H1 (cell line): ENCODE measurements at regions not wholly inside any gene's neighbourhood (a gene's known extent, or its start where the extent isn't known, plus 50 kb on each side); places are given as distances from the start of the nearest gene placed in this dataset.

Experiments
- EZH2 ChIP-seq: fragments of 200-600 bp; sonication (generic); IDR thresholded peaks from 2 replicates; pipeline ENCODE4 v1.7.1; 2012; ENCODE audit warnings: low read depth, mild to moderate bottlenecking, moderate library complexity, low read length, inconsistent platforms; ENCODE audit not compliant: severe bottlenecking
- HDAC2 ChIP-seq, 2 experiments: fragments of 300-600 bp in 1 of 2; sonication (generic) in 1 of 2; IDR thresholded peaks; 2 replicates each; pipeline ENCODE4 v1.6.1; 2011 to 2012; ENCODE audit warnings: low read depth in 2 of 2, low read length in 2 of 2, mild to moderate bottlenecking in 2 of 2, moderate library complexity in 2 of 2, borderline replicate concordance in 1 of 2, inconsistent platforms in 1 of 2
- HDAC6 ChIP-seq: IDR thresholded peaks from one replicate; pipeline ENCODE4 v1.7.1; 2012; ENCODE audit warnings: low read depth, mild to moderate bottlenecking, inconsistent platforms, low read length, moderate library complexity
- POLR2A ChIP-seq, 2 experiments: IDR thresholded peaks; 1 replicate in 1 of 2; 2 replicates in 1 of 2; pipeline ENCODE4 v1.6.1; 2011; ENCODE audit warnings: low read depth in 2 of 2, low read length in 2 of 2, mild to moderate bottlenecking in 2 of 2; ENCODE audit errors: control extremely low read depth in 1 of 2
- SIRT6 ChIP-seq: IDR thresholded peaks from one replicate; pipeline ENCODE4 v1.7.1; 2012; ENCODE audit warnings: low read length, inconsistent platforms
- TAF1 ChIP-seq: IDR thresholded peaks from 2 replicates; pipeline ENCODE4 v1.6.1; 2011; ENCODE audit warnings: mild to moderate bottlenecking, low read depth, low read length
- TF ChIP-seq, protein P1 (sequence below), 3 experiments: IDR thresholded peaks; 1 replicate in 2 of 3; 2 replicates in 1 of 3; pipeline versions ENCODE4 v1.5.1 to v1.6.1; 2011; ENCODE audit warnings: low read length in 3 of 3, mild to moderate bottlenecking in 3 of 3, inconsistent platforms in 2 of 3, low read depth in 1 of 3, moderate library complexity in 1 of 3; ENCODE audit not compliant: insufficient read depth in 1 of 3; ENCODE audit errors: control extremely low read depth in 1 of 3

DNA sequence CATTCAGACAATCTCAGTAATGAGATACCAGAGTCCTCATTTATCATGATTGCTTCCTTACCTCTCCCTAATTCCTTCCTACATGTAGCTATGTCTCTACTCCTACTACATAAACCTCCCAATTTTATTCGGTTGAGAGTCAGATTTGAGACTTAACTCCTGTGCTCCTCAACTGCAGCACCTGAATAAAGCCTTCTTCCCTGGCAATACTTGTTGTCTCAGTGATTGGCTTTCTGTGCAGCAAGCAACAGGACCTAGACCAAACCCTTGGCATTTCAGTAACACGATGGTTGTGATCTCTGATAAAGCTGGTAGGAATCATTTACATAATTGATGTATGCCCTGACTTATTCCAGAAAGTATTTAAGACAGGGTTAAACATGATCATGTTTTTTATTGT, 106.7 kb upstream of the NANOGP8 start:
- no peak for TF ChIP-seq POLR2A (IDR thresholded peaks at IDR 0.05; ENCODE audit: control extremely low read depth in 1 of 2, low read depth in 2 of 2, low read length in 2 of 2)
- no peak for TF ChIP-seq SIRT6
- TF ChIP-seq, protein P1, sequence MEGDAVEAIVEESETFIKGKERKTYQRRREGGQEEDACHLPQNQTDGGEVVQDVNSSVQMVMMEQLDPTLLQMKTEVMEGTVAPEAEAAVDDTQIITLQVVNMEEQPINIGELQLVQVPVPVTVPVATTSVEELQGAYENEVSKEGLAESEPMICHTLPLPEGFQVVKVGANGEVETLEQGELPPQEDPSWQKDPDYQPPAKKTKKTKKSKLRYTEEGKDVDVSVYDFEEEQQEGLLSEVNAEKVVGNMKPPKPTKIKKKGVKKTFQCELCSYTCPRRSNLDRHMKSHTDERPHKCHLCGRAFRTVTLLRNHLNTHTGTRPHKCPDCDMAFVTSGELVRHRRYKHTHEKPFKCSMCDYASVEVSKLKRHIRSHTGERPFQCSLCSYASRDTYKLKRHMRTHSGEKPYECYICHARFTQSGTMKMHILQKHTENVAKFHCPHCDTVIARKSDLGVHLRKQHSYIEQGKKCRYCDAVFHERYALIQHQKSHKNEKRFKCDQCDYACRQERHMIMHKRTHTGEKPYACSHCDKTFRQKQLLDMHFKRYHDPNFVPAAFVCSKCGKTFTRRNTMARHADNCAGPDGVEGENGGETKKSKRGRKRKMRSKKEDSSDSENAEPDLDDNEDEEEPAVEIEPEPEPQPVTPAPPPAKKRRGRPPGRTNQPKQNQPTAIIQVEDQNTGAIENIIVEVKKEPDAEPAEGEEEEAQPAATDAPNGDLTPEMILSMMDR (IDR thresholded peaks at IDR 0.05; ENCODE audit: control extremely low read depth in 1 of 3, insufficient read depth in 1 of 3, low read depth in 1 of 3, low read length in 3 of 3): no peak
- no peak for TF ChIP-seq TAF1
- TF ChIP-seq EZH2: no peak
- TF ChIP-seq HDAC2 (IDR thresholded peaks at IDR 0.05; ENCODE audit: borderline replicate concordance in 1 of 2, low read depth in 2 of 2, low read length in 2 of 2): no peak
- no peak for TF ChIP-seq HDAC6
